GM21723 (cell line): ENCODE measurements at regions not wholly inside any gene's neighbourhood (a gene's known extent, or its start where the extent isn't known, plus 50 kb on each side); places are given as distances from the start of the nearest gene placed in this dataset.

Experiments
- ATAC-seq: cut with Tn5 transposase; IDR thresholded peaks from one replicate; pipeline ENCODE4 v1.9.1; 2021; ENCODE audit warnings: mild to moderate bottlenecking, moderate library complexity; ENCODE audit not compliant: unreplicated experiment

- peak; percentile 46 for ATAC-seq
These were observed 89.4 kb upstream of the TACR1 start for GRCh38 chr2:75288760-75289159.

DNA sequence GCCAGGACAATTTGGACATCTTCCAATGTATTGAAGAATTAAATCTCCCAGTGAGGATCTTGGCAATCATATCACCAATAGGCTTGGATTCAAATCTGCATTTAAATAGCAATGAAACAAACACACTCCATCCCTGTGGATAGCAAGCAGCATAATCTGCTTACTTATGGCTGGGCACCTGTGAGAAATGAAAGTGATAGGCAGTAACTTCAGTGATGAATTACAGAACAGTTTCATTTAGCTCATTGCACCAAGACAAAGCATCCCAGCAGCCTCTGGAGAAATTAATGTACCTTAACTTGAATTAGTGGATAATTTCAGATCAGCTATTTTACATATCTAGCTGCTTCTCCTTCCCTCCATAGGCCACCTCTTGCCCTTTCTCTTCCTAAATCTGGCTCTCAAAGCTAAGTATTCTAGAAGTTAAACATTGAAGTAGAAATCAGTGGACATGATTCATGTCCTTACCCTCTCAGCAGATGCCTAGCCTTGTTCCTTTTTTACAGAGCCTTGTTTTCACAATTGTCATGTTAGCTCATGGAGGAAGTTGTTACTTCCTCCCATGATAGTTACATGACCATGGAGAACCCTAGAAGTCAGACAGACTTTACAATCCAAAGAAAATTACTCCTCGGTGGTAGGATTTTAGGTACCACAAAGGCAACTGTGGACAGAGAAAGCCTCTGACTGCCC is 88.5 kb upstream of the TACR1 start:
- ATAC-seq, result peak; percentile 57

DNA sequence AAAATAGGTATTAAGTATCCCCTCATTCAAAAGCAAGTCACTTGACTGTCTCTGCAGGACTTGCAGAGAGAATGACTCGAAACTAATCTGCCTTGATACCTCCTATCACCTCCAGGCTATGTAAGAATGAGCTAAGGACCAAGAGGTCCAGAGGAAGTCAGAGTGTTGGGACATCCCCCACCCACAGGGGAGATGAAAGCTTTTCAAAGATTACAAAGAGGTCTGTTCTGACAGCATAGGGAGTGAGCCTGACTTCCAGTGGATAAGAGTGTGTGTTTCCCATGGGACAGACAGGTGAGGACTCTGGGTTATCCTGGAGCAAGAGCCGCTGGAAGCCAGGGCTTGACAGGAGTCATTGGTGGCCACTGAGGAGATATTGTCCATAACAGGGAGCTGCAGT is 85.0 kb upstream of the TACR1 start:
- no peak for ATAC-seq

GRCh38 chr2:75278821-75279379 is 79.6 kb upstream of the TACR1 start:
- ATAC-seq, result no peak

- ATAC-seq, result no peak
These were observed 79.0 kb upstream of the TACR1 start for GRCh38 chr2:75278314-75278713.

DNA sequence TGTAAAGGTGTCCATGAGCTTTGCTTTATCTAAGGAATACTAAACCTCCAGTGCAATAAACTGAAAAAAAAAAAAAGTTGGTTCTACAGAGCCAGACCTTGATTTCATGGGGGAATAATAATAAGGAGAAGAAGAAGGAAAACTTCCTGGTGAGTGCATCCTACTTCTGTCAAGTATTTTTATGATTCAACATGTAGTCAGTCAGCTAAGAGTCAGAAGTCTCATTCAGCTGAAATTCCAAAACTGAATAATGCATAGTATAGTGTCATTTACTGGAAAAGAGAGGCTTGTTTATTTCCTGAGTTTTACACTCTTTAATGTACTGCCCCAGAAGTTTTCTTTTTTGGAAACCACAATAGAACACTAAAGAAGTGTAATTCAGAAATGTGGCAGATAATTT is 77.8 kb upstream of the TACR1 start:
- no peak for ATAC-seq

GRCh38 chr2:75276093-75277029 is 77.0 kb upstream of the TACR1 start:
- no peak for ATAC-seq

DNA sequence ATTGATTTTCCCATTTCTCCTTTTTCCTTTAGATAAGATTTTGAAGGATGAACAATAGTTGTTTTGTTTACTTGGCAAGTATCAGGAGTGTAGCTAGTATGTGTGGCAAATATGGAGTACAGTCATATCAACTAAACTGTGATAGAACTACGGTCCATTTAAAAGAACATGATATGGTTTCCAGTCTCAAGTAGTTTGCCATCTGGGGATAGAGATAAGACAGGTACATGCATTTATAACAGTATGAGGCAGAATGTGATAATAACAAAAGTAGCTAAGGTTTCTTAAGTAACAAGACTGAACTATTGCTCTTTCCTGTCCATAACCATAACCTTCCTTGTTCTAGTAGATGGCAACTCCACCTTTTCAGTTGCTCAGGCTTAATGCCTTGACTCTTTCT is 75.6 kb upstream of the TACR1 start:
- ATAC-seq, result no peak

DNA sequence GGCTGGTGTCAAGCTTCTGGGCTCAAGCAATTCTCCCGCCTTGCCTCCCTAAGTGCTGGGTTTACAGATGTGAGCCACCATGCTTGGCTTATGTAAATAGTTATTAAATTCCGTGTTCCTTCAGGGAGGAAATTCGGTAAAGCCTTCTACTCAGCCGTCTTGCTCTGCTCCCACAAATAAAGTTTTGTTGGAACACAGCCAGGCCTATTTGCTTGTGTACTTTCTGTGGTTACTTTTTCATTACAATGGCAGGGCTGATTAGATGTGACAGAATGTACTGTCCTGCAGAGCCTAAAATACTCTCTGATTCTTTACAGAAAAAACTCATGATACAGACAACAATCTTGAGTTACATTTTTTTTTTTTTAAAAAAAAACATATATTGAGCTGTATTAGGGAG is 68.8 kb upstream of the TACR1 start:
- ATAC-seq, result no peak

- no peak for ATAC-seq
These were observed 62.6 kb upstream of the TACR1 start for GRCh38 chr2:75261923-75262322.

- ATAC-seq, result no peak
These were observed 61.6 kb upstream of the TACR1 start for GRCh38 chr2:75260946-75261345.

DNA sequence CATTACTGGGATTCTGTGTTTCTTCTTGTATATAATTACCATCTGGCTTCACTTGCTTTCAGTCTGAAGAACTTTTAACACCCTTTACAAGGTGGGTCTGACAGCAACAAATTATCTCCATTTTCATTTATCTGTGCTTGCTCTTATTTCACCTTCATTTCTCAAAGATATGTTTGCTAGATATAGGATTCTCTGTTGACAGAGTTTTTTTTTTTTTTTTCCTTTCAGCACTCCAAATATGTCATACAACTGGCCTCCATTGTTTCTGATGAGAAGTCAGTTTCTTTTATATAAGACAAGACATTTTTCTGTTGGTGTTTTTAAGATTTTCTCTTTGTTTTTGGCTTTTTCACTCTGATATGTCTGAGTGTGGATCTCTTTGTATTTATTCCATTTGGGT is 59.3 kb upstream of the TACR1 start:
- ATAC-seq, result no peak

- no peak for ATAC-seq
These were observed 57.2 kb upstream of the TACR1 start for GRCh38 chr2:75256485-75256884.

GRCh38 chr2:75253526-75253925 is 54.2 kb upstream of the TACR1 start:
- no peak for ATAC-seq

GRCh38 chr2:75251896-75252295 is 52.6 kb upstream of the TACR1 start:
- ATAC-seq, result no peak
